SK-N-MC (cell line): ENCODE measurements at regions not wholly inside any gene's neighbourhood (a gene's known extent, or its start where the extent isn't known, plus 50 kb on each side); places are given as distances from the start of the nearest gene placed in this dataset.
A peak's percentile ranks its signal among the peaks of the same experiment; 100 is the strongest.

Source experiments
- DNase-seq: peaks from one replicate; pipeline ENCODE4 v3.0.0-alpha.2; 2011; ENCODE audit warnings: low read depth, low spot score
- H3K27ac ChIP-seq: fragments of 200-600 bp; sonication (generic); 2 replicates; pipeline ENCODE4 v1.5.1; 2016; ENCODE audit warnings: mixed run types
- H3K36me3 ChIP-seq: fragments of 200-600 bp; sonication (generic); 2 replicates; pipeline ENCODE4 v1.6.1; 2017; ENCODE audit warnings: antibody characterized with exemption, low read length, mixed read lengths; ENCODE audit not compliant: insufficient read depth
- H3K4me3 ChIP-seq: fragments of 200-600 bp; sonication (generic); 2 replicates; pipeline ENCODE4 v1.5.1; 2016
- H3K9ac ChIP-seq: fragments of 200-600 bp; sonication (generic); 2 replicates; pipeline ENCODE4 v1.8.0; 2017; ENCODE audit warnings: mixed run types, mixed read lengths; ENCODE audit not compliant: insufficient read length
- H3K9me3 ChIP-seq: fragments of 200-600 bp; sonication (generic); 2 replicates; pipeline ENCODE4 v1.6.1; 2017; ENCODE audit warnings: low read depth, mild to moderate bottlenecking, antibody characterized with exemption, low read length, moderate library complexity, mixed read lengths
- EZH2 ChIP-seq: fragments of 200-600 bp; sonication (generic); IDR thresholded peaks from one replicate; pipeline ENCODE4 v1.6.1; 2017; ENCODE audit warnings: antibody characterized with exemption
- FOXP2 ChIP-seq: optimal IDR thresholded peaks from 2 replicates; pipeline ENCODE3; 2011; ENCODE audit warnings: mild to moderate bottlenecking, moderate library complexity; ENCODE audit not compliant: insufficient read depth; ENCODE audit errors: extremely low read length, control extremely low read depth
- POLR2AphosphoS5 ChIP-seq: IDR thresholded peaks from 2 replicates; pipeline ENCODE4 v1.6.1; 2012; ENCODE audit warnings: mild to moderate bottlenecking, low read depth, low read length, borderline replicate concordance

GRCh38 chr5:20055301-20055700, 67.3 kb upstream of the CDH18 start:
- no peak for TF ChIP-seq POLR2AphosphoS5
- no peak for TF ChIP-seq EZH2
- TF ChIP-seq FOXP2 = no peak
- H3K9ac ChIP-seq = no peak overlapping the region
- DNase-seq = no peak
- no peak overlapping the region for H3K4me3 ChIP-seq
- no peaks in the 10 kb centered on the region for H3K36me3 ChIP-seq
- no peaks in the 10 kb centered on the region for H3K9me3 ChIP-seq
- H3K27ac ChIP-seq = no peak overlapping the region

- Histone ChIP-seq H3K27ac (no peak overlapping the region), H3K9me3 (no peaks in the 10 kb centered on the region), H3K36me3 (no peaks in the 10 kb centered on the region), H3K9ac (no peak overlapping the region), H3K4me3 (no peak overlapping the region)
- no peak for TF ChIP-seq POLR2AphosphoS5
- no peak for DNase-seq
These were observed 62.3 kb upstream of the CDH18 start for GRCh38 chr5:20050262-20050661.

- Histone ChIP-seq H3K9ac (no peak overlapping the region), H3K9me3 (no peaks in the 10 kb centered on the region), H3K27ac (peak overlapping the region; percentile 37), H3K4me3 (no peak overlapping the region), H3K36me3 (no peaks in the 10 kb centered on the region)
- TF ChIP-seq POLR2AphosphoS5 (no peak), FOXP2 (no peak), EZH2 (no peak)
- no peak for DNase-seq
These were observed 56.5 kb upstream of the CDH18 start for GRCh38 chr5:20044460-20044859.

GRCh38 chr5:20041326-20042274, 53.6 kb upstream of the CDH18 start:
- TF ChIP-seq POLR2AphosphoS5 (no peak), FOXP2 (no peak), EZH2 (no peak)
- H3K27ac ChIP-seq = peak overlapping the region; percentile 90
- DNase-seq = peak; percentile 30

GRCh38 chr5:20040901-20041300, 52.9 kb upstream of the CDH18 start:
- Histone ChIP-seq H3K36me3 (no peaks in the 10 kb centered on the region), H3K9ac (peak overlapping the region; percentile 52), H3K4me3 (peak overlapping the region; percentile 75), H3K9me3 (no peaks in the 10 kb centered on the region), H3K27ac (peak overlapping the region; percentile 90)
- no peak for DNase-seq
- no peak for TF ChIP-seq POLR2AphosphoS5
- TF ChIP-seq FOXP2 = no peak
- TF ChIP-seq EZH2 = no peak

More at GRCh38 chr5:20041326-20042274, 53.6 kb upstream of the CDH18 start:
- Histone ChIP-seq H3K36me3 (no peaks in the 10 kb centered on the region), H3K4me3 (peak overlapping the region; percentile 75), H3K9me3 (no peaks in the 10 kb centered on the region), H3K9ac (peak overlapping the region; percentile 52)
